ENCODE measurements at regions not wholly inside any gene's neighbourhood (a gene's known extent, or its start where the extent isn't known, plus 50 kb on each side); places are given as distances from the start of the nearest gene placed in this dataset.

- no peak overlapping the region; a peak in 1 of 7 replicates for H3K27ac Mint-ChIP-seq
- no CpG with 5 or more reads among the region's 7 CpGs for WGBS (ENCODE audit: extremely low coverage, insufficient read length, low lambda C conversion rate)
- H3K4me2 ChIP-seq (ENCODE audit: insufficient read depth, insufficient read length, low read length): no peak overlapping the region
Measured at GRCh38 chr7:116327752-116328151, 117.4 kb downstream of the TES start.

More at GRCh38 chr7:116327752-116328151, 117.4 kb downstream of the TES start:
- no peak overlapping the region for H2AFZ ChIP-seq (ENCODE audit: low read length)
- H2BK120ac ChIP-seq (ENCODE audit: low read depth, low read length, poor library complexity, severe bottlenecking): no peak overlapping the region
- no peaks in the 10 kb centered on the region for H3K9me3 ChIP-seq (ENCODE audit: control insufficient read depth, low read depth, low read length)
- no peak for DNase-seq
- no peaks in the 10 kb centered on the region for H3K27me3 Mint-ChIP-seq (ENCODE audit: low read depth)
- no peak overlapping the region for H3T11ph ChIP-seq (ENCODE audit: low read length)
- no peak overlapping the region for H3K23ac ChIP-seq (ENCODE audit: insufficient read length, low read depth, low read length)
- H2AK5ac ChIP-seq (ENCODE audit: insufficient read length, low read length): no peak overlapping the region
- no peaks in the 10 kb centered on the region for H3K27me3 ChIP-seq (ENCODE audit: insufficient read depth, low read length)
- TF ChIP-seq CTCF (conservative IDR thresholded peaks at IDR 0.05): no peak
- H3K79me2 ChIP-seq (ENCODE audit: insufficient read depth, low read length): no peaks in the 10 kb centered on the region
- no peaks in the 10 kb centered on the region for H3K9me3 Mint-ChIP-seq
- no peak overlapping the region for H3K56ac ChIP-seq (ENCODE audit: insufficient read length, low read depth, low read length)
- H3K4me1 ChIP-seq (ENCODE audit: insufficient read depth, low read length): no peaks in the 10 kb centered on the region; the same call in 1 of the 2 replicates
- H2BK15ac ChIP-seq (ENCODE audit: low read depth, low read length): no peak overlapping the region
- H2BK12ac ChIP-seq (ENCODE audit: insufficient read length, low read depth, low read length): no peak overlapping the region
- H3K4ac ChIP-seq (ENCODE audit: low read depth, low read length): no peak overlapping the region
- peaks cover 4 to 9% of the 10 kb centered on the region in 2 experiments for H3K4me1 Mint-ChIP-seq
- no peak overlapping the region for H4K91ac ChIP-seq (ENCODE audit: insufficient read length, low read depth, low read length)
- H3K79me1 ChIP-seq (ENCODE audit: insufficient read depth, low read depth, low read length, poor library complexity, severe bottlenecking): no peaks in the 10 kb centered on the region
- H3K18ac ChIP-seq (ENCODE audit: insufficient read length, low read depth, low read length): no peak overlapping the region
- H4K20me1 ChIP-seq (ENCODE audit: control insufficient read depth, insufficient read depth, insufficient read length): no peaks in the 10 kb centered on the region
- H3K27ac ChIP-seq (ENCODE audit: insufficient read length, low read depth, low read length): no peak overlapping the region
- H3K14ac ChIP-seq (ENCODE audit: insufficient read depth, low read length): no peak overlapping the region
- H2BK5ac ChIP-seq (ENCODE audit: insufficient read length, low read length): no peak overlapping the region
- H4K5ac ChIP-seq (ENCODE audit: insufficient read length, low read depth, low read length): no peak overlapping the region
- H4K8ac ChIP-seq (replicated peaks; ENCODE audit: insufficient read length, low read depth, low read length): no peak overlapping the region
- no peaks in the 10 kb centered on the region for H3K36me3 Mint-ChIP-seq (ENCODE audit: insufficient read depth in 1 of 3, low read depth in 3 of 3)
- no peak overlapping the region for H2BK20ac ChIP-seq (ENCODE audit: low read depth, low read length, poor library complexity, severe bottlenecking)
- H3K9ac ChIP-seq (ENCODE audit: extremely low read depth, insufficient read length, low read length): no peak overlapping the region
- no peak overlapping the region for H3K4me3 Mint-ChIP-seq
- H3K23me2 ChIP-seq (ENCODE audit: insufficient read length, low read depth, low read length, poor library complexity, severe bottlenecking): no peaks in the 10 kb centered on the region

All from H9 (cell line).